Fibroblast of skin of back (primary cell): ENCODE measurements at regions not wholly inside any gene's neighbourhood (a gene's known extent, or its start where the extent isn't known, plus 50 kb on each side); places are given as distances from the start of the nearest gene placed in this dataset.

ENCODE experiments used
- DNase-seq: peaks from one replicate; pipeline ENCODE4 v3.0.0-alpha.2; 2013

- no peak for DNase-seq
Observed at GRCh38 chr7:79862447-79863210, 272.0 kb upstream of the GNAI1 start.

DNA sequence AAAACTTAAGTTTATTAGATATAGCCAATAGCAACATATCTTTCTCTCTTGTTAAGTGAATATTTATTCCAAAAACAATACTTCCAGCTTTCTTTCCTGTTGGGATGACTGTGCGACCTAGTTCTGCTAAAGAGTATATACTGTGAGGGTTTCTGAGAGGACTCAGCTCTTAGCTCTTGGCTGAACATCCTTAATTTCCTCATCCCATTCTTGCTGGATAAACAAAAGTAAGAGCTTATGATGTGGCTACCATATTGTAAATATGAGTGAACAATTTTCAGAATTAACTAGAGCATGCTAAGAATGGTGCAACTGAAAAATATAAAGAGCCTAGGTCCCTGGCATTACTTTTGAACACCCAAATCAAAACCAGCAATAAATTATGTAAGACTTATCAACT, 279.5 kb upstream of the GNAI1 start:
- DNase-seq, result no peak

DNA sequence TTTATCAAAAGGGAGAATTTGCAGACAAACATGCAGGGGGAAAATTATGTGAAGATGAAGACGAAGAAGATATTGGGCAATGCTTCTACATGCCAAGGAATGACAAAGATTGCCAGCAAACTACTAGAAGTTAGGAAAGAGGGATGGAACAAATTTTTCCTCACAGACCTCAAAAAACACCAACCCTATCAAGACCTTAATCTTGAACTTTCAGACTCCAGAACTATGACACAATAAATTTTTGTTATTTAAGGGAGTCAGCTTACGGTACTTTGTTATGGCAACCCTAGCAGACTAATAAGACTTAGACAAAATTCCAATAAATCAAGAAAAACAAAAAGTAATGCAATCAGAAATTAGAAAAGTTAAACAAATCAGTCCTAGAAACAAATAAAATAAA, 280.0 kb upstream of the GNAI1 start:
- no peak for DNase-seq

DNA sequence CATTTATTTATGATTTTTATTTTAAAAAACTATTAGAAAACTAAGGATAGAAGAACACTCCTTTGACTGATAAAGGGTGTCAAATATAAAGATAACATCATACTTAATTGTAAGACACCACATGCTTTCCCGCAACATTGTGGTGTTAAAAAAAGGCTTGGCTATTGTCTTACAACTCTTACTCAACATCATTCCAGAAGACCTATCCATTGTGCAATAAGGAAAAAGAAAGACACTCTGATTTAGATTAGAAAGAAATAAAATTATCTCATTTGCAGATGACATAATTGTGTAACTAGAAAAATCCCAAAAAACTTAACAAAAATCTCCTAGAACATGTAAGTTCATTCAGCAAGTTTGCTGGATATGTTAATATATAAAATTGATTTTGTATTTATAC, 296.7 kb upstream of the GNAI1 start:
- no peak for DNase-seq

DNA sequence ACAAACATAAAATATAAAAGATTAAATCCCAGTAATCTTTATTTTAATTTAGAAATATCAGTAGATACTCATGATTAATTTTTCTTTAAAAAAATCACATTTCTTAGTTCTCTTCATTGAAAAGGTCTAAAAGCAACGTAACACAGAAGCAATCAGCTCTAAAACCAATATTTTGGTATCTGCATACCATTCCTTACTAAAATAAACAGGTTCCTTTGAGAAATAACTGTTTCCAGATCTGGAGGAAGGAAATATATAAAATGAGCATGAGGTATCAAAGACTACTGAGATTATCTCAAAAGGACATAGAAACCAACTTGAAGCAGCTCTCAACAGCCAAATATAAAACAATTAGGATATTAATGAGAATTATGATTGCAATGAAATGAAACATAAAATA, 301.0 kb upstream of the GNAI1 start:
- DNase-seq, result no peak

DNA sequence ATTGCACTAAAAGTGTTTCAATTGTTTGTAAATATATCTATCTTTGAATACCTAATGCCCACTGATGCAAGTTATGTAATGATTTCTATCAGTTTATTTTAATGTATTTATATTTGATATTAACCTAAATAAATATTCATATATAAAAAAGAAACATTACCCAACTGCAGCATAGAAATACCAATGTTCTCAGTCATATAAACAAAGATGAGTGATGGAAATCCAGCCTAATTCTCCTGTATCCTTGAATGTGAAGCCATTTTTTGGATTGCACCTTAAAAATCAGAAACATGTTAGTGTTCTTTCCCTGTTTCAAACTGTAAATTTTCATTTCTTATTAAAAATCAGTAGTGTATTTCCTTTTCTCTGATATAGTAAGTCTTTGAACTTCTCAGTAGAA, 305.8 kb upstream of the GNAI1 start:
- no peak for DNase-seq

GRCh38 chr7:79823246-79823951, 311.2 kb upstream of the GNAI1 start:
- DNase-seq, result peak; percentile 19

- DNase-seq, result no peak
Observed at GRCh38 chr7:79822620-79823240, 311.9 kb upstream of the GNAI1 start.

DNA sequence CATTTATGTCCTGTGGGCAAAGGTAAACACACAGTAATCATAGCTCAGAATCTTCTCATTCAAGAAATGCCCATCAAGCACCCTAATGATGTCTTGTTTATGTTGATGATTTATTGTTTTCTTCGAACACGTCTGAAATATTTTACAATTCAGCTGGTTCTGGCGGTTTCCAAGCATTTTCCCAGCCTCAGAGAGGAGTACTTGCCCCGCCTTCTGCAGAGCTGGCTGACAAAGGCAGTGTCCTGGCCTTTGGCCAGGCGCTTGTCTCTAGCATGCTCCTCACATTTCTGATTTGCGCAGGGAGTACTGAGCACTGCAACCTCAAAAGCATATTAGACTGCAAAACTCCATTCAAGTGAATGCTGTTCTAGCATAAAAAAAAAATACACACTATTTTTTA, 314.2 kb upstream of the GNAI1 start:
- peak; percentile 52 for DNase-seq

DNA sequence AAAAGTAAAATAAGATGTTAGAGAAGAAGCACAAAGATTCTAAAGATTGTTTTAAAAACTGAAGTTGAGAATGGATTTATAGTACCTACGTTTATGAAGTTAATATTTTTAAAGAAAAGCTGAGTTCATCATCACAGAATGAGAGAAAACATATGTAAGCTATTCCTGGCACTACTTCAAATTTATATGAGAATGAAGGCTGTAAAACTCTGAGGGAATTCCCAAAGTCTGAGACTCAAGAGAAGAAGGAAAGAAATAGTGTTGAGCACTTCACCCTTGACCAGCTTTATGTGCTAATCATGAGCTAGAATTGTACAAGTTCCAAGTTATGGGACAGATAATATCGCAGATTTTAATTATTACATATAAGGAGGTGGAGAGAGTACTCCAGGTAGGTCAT, 323.7 kb upstream of the GNAI1 start:
- peak; percentile 42 for DNase-seq

DNA sequence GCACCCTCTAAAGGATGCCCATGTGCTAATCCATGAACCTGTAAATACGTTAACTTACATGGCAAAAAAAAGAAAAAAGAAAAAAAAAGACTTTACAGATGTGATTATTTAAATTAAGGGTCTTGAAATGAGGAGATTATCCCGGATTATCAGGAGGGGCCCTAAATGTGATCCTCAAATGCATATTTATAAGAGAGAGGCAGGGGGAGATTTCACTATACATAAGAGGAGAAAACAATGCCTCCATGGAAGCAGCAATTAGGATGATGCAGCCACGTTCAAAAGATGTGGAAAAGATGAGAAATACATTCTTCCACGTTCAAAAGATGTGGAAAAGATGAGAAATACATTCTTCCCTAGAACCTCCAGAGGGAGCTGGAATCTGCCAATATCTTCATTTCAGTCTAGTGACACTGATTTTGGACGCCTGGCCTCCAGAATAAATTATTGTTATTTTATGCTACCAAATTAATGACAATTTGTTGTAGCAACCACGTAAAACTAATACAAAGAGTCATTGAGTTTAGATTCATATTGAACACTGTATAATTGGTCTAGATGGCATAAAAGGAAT, 328.4 kb upstream of the GNAI1 start:
- peak; percentile 34 for DNase-seq

DNA sequence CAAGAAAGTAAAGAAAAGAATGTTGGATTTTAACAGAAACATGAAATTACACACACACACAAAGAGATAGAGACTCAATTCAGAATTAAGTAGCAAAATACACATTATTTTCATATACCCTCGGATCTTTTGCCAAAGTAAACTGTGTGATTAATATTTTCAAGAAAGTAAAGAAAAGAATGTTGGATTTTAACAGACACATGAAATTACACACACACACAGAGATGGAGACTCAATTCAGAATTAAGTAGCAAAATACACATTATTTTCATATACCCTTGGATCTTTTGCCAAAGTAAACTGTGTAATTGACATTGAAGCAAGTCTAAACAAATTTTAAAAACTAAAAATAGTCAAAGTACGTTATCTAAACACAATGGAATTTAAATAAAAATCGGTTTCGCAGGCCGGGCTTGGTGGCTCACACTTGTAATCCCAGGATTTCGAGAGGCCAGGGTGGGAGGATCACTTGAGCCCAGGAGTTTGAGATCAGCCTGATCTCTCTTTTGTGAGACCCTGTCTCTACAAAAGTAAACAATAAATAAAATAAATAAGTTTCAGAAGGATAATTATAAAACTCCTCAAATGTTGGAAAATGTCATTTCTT, 337.3 kb upstream of the MAGI2 start:
- no peak for DNase-seq

DNA sequence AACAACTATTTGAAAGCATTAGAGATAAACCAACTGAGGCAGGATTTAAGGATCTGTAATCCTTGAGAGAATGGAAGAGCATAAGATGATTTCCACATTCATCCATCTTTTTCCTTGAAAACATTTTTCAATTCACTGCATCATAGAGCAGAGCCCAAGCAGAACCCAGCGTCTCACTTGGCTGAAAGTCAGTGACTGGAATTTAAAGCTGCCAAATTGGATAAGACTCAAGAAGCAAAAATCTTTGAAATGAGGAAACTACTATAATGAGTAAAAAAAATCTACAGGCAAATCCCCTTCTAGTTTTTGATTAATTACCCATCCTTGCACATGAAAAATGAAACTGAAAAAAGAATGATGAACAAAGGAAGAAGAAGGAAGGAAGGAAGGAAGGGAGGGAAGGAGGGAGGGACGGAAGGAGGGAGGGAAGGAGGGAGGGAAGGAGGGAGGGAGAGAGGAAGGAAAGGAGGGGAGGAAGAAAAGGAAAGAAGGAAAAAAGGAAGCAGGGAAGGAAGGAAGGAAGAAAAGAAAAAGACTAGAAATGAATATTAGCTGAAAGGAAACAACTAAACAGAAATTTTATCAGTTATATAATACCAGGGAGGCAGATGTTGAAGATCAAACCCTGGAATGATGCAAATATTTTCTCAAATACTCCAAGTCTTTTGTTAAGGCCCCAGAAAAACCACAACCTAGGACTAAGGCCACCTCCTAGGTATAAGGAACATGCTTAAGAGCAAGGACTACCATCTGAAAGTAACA, 336.3 kb upstream of the MAGI2 start:
- peak; percentile 32 for DNase-seq

DNA sequence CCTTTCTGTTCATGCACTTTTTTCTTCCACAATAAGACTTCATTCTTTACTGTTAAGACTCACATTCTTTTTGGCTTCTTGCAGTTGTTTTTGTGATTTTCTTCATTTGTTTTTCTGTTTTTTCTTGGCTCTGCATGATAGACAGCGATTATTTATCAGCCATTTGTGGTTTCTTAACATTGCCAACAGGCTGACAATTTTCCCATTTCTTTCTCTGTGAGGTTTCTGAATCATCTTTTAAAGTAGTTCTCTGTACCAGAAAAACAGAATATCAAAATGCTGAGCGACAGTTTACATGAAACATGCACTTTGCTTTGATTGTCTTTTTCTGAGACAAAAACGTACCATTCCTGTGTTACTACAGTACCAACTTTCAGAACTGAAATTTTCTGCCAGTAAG, 334.2 kb upstream of the MAGI2 start:
- no peak for DNase-seq

GRCh38 chr7:79787096-79787495, 333.6 kb upstream of the MAGI2 start:
- no peak for DNase-seq

- no peak for DNase-seq
Observed at GRCh38 chr7:79786187-79786586, 332.7 kb upstream of the MAGI2 start.

DNA sequence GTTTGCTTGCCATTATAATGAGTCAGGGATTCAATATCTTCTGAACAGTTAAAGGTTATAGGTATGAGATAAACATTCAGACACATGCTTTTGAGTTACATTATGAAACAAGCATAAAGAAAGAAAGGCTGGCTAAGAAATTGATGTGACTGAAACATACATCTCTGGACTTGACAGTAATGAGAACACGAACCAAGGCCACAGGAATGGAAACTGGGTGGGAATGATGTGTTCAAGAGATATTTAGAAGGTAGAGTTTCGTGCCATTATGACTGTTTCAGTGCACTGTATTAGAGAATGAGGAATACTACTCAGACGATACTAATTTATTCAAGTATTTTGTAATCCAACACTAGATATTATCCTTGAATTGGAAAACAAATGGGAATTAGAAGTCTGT, 332.1 kb upstream of the MAGI2 start:
- no peak for DNase-seq

- DNase-seq, result no peak
Observed at GRCh38 chr7:79782906-79783305, 329.4 kb upstream of the MAGI2 start.

GRCh38 chr7:79782256-79782655, 328.8 kb upstream of the MAGI2 start:
- no peak for DNase-seq

DNA sequence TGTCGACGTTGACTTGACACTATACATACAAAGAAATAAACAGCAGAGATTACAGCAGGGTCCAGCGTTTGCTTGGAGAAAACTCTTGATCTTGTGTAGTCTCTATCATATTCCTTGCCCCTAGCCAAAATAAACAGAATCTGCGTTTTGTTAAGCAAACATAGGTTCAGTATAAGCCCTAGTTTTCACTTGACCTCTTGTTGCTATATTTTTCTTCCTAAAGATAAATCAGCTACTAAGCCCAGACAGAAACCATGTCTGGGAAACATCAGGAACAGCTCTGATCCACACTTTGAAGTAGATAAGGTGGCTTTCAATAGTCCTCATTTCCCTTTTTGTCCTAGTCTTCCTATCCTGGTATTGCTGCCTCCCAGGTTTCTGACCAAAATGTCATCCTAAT, 328.2 kb upstream of the MAGI2 start:
- no peak for DNase-seq

- DNase-seq, result peak; percentile 78
Observed at GRCh38 chr7:79778786-79779770, 325.6 kb upstream of the MAGI2 start.
